GM21515 (cell line): ENCODE measurements at regions not wholly inside any gene's neighbourhood (a gene's known extent, or its start where the extent isn't known, plus 50 kb on each side); places are given as distances from the start of the nearest gene placed in this dataset.
"Not testable (repeated sequence)": the region's sequence is repeated elsewhere in the genome, so short reads cannot be mapped to it uniquely, and the experiment has no call there.

Experiments used
- ATAC-seq: cut with Tn5 transposase; IDR thresholded peaks from one replicate; pipeline ENCODE4 v1.9.1; 2021; ENCODE audit not compliant: unreplicated experiment

- ATAC-seq = no peak
Observed at GRCh38 chr12:115377779-115378178, 693.8 kb upstream of the TBX3 start.

GRCh38 chr12:115377230-115377629 lies 693.3 kb upstream of the TBX3 start:
- ATAC-seq = no peak

GRCh38 chr12:115375186-115375991 lies 691.4 kb upstream of the TBX3 start:
- peak; percentile 83 for ATAC-seq

DNA sequence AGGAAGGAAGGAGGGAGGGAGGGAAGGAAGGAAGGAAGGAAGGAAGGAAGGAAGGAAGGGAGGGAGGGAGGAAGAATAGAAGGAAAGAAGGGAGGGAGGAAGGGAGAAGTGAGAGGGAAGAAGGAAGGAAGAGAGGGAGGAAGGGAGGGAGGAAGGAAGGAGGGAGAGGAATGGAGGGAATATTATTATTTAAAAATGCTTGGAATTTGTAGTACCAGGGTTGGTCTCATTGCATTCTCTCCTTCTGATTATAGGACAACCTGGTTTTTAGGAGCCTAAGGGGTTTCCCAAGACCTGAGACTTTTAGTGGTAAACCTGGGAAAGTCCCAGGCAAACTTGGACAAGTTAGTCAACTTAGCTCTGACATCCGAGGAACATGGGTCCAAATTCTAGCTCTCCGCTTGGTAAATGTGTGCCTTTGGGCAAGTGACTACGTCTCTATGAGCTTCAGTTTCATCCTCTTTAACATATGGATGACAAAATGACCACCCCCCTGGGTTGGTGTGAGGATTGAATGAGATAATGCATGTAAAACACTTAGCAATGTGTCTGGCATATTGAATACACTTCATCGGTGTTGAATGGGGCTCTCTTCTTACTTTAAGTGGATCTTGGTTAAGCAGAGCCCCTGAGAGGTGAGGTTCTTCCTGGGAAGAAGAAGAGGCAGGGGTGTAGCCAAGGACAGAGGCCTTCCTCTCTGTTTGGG lies 690.7 kb upstream of the TBX3 start:
- ATAC-seq = no peak

GRCh38 chr12:115371711-115372110 lies 687.7 kb upstream of the TBX3 start:
- ATAC-seq = no peak

GRCh38 chr12:115370650-115371049 lies 686.7 kb upstream of the TBX3 start:
- no peak for ATAC-seq

GRCh38 chr12:115370207-115370606 lies 686.2 kb upstream of the TBX3 start:
- ATAC-seq = no peak

- not testable (repeated sequence) for ATAC-seq
Observed at GRCh38 chr12:115366277-115366676, 682.3 kb upstream of the TBX3 start.

DNA sequence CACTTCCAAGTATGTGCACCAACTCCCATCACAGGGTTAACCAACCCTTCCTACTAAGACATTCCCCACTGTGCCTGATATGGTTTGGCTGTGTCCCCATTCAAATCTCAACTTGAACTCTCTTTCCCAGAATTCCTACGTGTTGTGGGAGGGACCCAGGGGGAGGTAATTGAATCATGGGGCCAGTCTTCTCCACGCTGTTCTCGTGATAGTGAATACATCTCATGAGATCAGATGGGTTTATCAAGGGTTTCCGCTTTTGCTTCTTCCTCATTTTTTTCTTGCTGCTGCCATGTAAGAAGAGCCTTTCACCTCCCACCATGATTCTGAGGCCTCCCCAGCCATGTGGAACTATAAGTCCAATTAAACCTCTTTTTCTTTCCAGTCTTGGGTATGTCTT lies 681.8 kb upstream of the TBX3 start:
- ATAC-seq = not testable (repeated sequence)

DNA sequence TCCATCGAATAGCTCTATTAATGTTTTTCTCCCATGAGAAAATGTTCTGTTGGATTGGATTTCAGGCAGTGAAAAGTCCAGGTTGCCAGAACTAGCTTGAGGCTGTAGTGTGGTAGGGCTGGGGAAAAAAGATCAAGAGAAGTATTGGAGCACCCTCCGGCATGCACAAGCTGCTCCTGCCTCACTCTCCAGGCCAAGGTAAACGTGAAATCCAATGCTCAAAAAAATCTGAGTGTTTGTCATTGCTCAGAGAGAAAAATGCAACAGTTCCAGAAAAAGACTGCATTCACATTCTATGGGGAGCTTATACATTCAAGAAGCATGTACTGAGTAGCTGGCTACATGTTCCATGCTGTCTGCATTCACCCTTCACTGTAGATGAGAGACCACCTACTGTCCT lies 680.9 kb upstream of the TBX3 start:
- no peak for ATAC-seq

DNA sequence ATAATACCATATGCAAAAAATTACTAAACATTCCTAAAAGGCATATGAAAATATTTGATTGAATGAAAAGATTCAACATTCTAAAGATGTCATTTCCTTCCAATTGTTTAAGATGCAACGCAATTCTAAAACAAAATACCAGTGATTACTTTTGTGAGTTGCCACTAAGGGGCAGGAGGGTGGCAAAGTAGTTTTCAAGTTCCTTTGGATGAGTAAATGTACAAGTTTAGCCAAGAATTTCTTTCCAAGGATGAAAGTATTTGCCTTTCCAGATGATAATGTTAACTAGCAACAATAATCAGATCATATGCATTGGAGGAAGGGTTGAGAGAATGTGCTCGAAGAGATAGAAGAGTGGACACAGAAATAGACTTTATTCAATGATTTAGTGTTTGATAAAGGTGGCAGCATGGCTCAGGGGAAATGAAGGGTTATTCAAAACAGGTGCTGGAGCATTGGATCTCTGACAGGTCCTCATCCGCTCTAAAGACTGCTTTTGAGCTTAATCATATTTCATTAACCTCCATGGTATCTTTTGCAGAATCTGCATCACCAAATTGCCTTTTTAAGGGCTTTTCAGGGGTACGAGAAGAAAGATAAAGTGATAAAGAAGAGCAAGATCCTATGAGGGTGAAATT lies 678.5 kb upstream of the TBX3 start:
- no peak for ATAC-seq

DNA sequence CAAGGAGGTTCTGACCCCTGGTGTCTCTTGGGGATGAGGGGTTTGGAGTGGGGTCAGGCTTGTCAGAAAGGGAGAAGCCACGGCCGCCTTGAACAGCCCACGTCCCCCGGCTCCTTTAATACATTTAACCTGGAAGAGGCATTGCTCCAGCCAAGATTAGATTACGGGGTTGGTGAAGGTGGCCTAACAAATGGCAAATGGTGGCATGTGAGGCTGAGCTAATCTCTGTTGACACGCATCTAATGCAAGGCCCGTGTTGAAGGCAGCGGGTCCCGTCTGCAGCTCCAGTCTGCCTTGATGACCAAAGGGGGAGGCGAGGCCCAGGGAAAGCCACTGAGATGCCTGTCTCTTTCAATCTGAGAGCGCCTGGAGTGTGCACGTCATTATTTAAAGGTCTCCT lies 673.7 kb upstream of the TBX3 start:
- ATAC-seq = no peak

GRCh38 chr12:115355301-115355700 lies 671.3 kb upstream of the TBX3 start:
- no peak for ATAC-seq

DNA sequence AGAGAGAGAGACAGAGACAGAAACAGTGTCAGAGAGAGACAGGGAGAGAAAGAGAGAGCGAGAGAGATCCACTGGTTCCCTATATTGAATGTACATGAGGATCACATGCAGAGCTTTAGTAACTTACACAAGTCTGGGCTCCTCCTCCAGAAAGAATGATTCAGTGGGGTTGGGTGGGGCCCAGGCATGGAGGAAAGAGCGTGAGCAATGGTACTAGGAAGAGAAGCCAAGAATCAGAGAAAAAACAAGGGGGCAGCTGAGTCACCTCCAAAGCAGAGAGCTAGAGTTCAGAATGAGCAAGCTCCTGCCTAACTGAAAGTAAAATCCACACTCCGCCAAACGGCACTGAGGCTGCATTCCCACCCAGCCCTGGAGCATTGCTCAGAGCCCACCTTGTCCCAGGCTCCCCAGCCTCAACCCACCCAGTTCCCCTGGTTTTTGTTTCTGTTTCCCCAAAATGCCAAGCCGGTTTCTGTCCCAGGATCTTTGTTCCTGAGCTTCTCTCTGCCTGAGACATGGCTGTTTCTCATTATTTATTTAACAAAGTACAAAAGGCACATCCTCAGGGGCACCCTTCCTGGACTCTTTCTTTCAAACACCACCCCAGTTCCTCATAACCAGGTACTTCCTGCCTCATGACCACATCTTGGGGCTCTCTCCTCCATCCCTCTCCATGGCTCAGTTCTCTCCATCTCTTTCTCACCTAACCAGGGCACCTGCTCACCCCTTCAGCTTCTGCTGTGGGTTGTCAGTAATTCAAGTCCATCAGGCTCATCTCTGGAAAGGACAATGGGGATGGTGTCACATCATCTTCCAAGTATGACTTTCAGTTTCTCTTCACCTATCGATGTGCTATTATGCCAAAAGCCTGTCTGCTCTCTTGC lies 670.3 kb upstream of the TBX3 start:
- ATAC-seq = no peak

DNA sequence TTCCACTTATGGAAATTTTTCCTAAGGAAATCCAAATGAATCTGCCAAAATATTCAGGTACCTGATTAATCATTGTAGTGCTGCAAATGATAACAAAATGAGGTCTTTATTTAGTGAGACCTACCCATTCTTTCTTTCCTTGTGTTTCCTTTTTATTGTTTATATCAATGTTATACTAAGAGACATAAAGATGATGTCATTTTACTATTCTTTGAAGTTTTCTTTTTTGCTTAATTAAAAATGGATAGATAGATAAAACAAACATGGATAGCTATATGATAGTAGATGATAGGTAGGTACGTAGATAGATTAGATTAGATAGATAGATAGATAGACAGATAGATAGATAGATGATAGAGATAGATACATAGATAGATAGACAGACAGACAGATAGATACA lies 669.5 kb upstream of the TBX3 start:
- ATAC-seq = no peak

DNA sequence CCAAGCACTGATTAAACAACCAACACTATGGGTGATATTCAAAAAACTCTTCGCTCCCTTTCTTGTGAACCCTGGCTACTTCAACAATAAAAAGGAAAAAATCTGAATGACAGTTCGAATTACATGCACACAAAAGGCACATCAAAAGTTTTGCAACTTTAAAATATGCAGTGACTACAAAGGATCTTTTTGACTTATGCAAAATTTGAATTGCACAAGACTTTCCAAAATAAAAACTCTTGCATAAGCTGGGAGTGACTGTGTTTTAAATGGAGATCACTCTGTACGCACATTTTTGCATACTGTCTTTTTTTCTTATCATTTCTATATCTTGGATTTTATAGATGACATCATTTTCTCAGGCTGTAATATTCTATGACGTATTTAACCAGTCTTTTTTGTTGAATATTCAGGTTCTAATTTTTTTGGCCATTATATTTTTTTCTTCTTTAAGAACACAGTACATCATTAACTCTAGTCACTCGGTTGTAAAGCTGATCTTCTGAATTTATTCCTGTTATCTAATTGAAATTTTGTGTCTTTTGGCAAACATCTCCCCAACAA lies 667.6 kb upstream of the TBX3 start:
- no peak for ATAC-seq

GRCh38 chr12:115349711-115350110 lies 665.7 kb upstream of the TBX3 start:
- no peak for ATAC-seq

- ATAC-seq = no peak
Observed at GRCh38 chr12:115348301-115348700, 664.3 kb upstream of the TBX3 start.

DNA sequence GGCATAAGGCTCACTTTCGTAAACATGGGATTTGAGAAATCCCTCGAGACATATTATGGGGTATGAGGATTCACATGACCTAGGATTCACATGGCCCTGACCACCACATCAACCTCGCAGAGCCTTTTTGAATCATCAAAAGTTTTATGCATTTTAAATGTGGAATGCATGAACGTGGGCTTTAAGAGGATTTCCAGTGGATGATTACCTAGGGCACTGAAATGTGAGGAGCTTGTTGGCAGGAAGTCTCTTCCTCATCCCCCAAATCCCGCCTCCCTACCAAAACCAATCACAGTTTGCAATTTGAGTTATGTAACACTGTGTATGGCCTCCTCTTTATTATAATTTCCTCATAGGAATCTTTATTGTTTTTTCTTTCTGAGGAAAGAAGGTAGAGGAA lies 659.6 kb upstream of the TBX3 start:
- ATAC-seq = no peak

DNA sequence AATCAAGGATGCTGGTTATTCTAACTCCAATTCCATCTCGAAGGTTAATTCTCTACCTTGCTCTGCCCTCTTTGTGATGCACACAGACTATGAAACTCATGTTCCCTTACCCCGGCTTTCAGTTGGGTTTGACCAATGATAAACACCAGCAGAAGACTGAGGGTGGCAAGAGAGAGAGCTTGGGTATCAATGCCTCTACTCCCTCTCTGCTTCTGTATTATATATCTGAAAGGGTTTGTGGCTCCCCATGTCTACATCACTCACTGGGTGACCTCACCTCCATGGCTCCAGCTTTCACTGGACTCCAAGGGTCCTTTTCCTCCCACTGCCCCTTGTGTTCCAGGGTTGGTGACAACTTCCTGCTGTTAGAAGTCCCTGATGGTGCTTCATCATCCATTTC lies 659.0 kb upstream of the TBX3 start:
- no peak for ATAC-seq

DNA sequence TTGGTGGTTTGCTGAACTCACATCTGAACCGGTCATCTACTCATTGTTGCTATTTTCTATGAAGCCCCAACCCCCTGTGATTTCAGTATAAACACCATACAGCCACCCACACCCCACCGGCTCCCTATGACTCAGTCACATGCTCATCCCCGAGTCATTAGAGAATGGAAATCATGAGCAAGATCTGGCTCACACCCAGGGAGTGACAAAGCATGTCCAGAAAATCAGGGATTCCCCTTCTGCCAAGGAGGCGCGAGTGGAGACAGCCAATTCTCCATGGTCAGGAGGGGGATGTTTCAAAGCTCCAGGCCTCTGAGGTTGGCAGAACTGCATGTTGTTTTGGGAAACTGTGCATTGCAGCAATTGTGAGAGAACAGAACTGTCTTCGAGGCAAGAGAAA lies 657.5 kb upstream of the TBX3 start:
- ATAC-seq = no peak
